HepG2 (cell line): ENCODE measurements at regions not wholly inside any gene's neighbourhood (a gene's known extent, or its start where the extent isn't known, plus 50 kb on each side); places are given as distances from the start of the nearest gene placed in this dataset.

Experiments
- ATAC-seq: fragments of 200-7000 bp; cut with Tn5 transposase; 3 replicates; pipeline ENCODE4 v1.9.1; 2020; ENCODE audit warnings: mild to moderate bottlenecking, moderate library complexity
- BruUV-seq: library from RNA; stranded (reverse); fragments of 400-500 nt; replicated peaks from 2 replicates; lab custom pipeline; 2021; lab: Mats Ljungman, UMichigan
- CTCF ChIA-PET: fragments of 300-600 bp; formaldehyde crosslinking; extraction: SDS; loops from one replicate; lab custom pipeline; 2021; ENCODE audit warnings: low total read pairs, inconsistent platforms, low intra/inter-chr PET ratio; lab: Yijun Ruan, JAX
- POLR2A ChIA-PET: fragments of 350-600 bp; sonication (Branson Sonifier 250); formaldehyde crosslinking; loops from one replicate; lab custom pipeline; 2020; ENCODE audit warnings: antibody characterized with exemption, inconsistent platforms; lab: Yijun Ruan, JAX
- DNase-seq: peaks from one replicate; pipeline ENCODE4 v3.0.0-alpha.2; 2015; ENCODE audit warnings: low spot score
- FAIRE-seq: peaks from 3 replicates; lab custom pipeline; 2011; peaks lifted over from hg19 to GRCh38; lab: Jason Lieb, UNC
- H2AFZ ChIP-seq: one replicate; pipeline ENCODE4 v1.6.1; 2011; ENCODE audit warnings: low read length, inconsistent platforms
- H3K27ac ChIP-seq: fragments of 300-600 bp; 3 replicates; pipeline ENCODE4 v1.8.0; 2011; ENCODE audit warnings: mixed run types, mild to moderate bottlenecking, mixed read lengths, low read length, inconsistent platforms; ENCODE audit not compliant: insufficient read depth; ENCODE audit errors: extremely low read length
- H3K27me3 ChIP-seq, 2 experiments: fragments of 200-600 bp in 1 of 2; 2 replicates in 1 of 2; 3 replicates in 1 of 2; pipeline versions ENCODE4 v1.6.0 to v1.8.0; 2011; ENCODE audit warnings: low read length in 2 of 2, mild to moderate bottlenecking in 2 of 2, moderate library complexity in 2 of 2, inconsistent platforms in 1 of 2; ENCODE audit not compliant: insufficient read depth in 2 of 2, control insufficient read depth in 1 of 2
- H3K36me3 ChIP-seq, 2 experiments: fragments of 200-600 bp in 1 of 2; replicated peaks in 1 of 2; 2 replicates in 1 of 2; 3 replicates in 1 of 2; pipeline versions ENCODE4 v1.5.1 to v1.8.0; 2011; ENCODE audit warnings: low read length in 2 of 2, inconsistent platforms in 1 of 2; ENCODE audit not compliant: insufficient read depth in 2 of 2, control insufficient read depth in 1 of 2
- H3K4me1 ChIP-seq: 2 replicates; pipeline ENCODE4 v1.5.1; 2012; ENCODE audit warnings: low read length, inconsistent platforms; ENCODE audit not compliant: insufficient read depth
- H3K4me2 ChIP-seq: 2 replicates; pipeline ENCODE4 v1.6.0; 2011; ENCODE audit warnings: low read depth, low read length, inconsistent platforms
- H3K4me3 ChIP-seq, 3 experiments: fragments of 200-600 bp in 1 of 3; sonication (generic), shearing (Covaris generic) in 1 of 3; replicated peaks in 1 of 3; 2 replicates each; pipeline ENCODE4 v1.5.1; 2011 to 2016; ENCODE audit warnings: low read length in 3 of 3, inconsistent platforms in 2 of 3, low read depth in 2 of 3, mild to moderate bottlenecking in 2 of 3, control low read depth in 1 of 3, mixed read lengths in 1 of 3; ENCODE audit not compliant: insufficient read depth in 1 of 3
- H3K79me2 ChIP-seq: one replicate; pipeline ENCODE4 v1.6.1; 2011; ENCODE audit warnings: low read length, inconsistent platforms; ENCODE audit not compliant: insufficient read depth
- H3K9ac ChIP-seq: 2 replicates; pipeline ENCODE4 v1.6.0; 2011; ENCODE audit warnings: mild to moderate bottlenecking, low read depth, low read length, inconsistent platforms; ENCODE audit not compliant: insufficient read depth
- H3K9me3 ChIP-seq: 2 replicates; pipeline ENCODE4 v1.5.1; 2012; ENCODE audit warnings: mild to moderate bottlenecking, low read length
- H4K20me1 ChIP-seq: 2 replicates; pipeline ENCODE4 v1.6.0; 2011; ENCODE audit warnings: inconsistent platforms, mild to moderate bottlenecking, low read length, moderate library complexity; ENCODE audit not compliant: insufficient read depth
- EP300 ChIP-seq, 3 experiments: sonication (generic) in 1 of 3; formaldehyde crosslinking in 1 of 3; IDR thresholded peaks; 2 replicates each; pipeline versions ENCODE4 v1.5.1 to v1.6.1; 2011 to 2020; ENCODE audit warnings: low read depth in 2 of 3, low read length in 2 of 3, borderline replicate concordance in 1 of 3, improper control_type of control experiment in 1 of 3, mild to moderate bottlenecking in 1 of 3, missing genetic modification reagents in 1 of 3, moderate library complexity in 1 of 3
- HES4 ChIP-seq: sonication (generic); formaldehyde crosslinking; IDR thresholded peaks from 2 replicates; pipeline ENCODE4 v1.9.0; 2021; ENCODE audit warnings: mild to moderate bottlenecking, missing genetic modification reagents, borderline replicate concordance
- HIVEP1 ChIP-seq: sonication (generic); formaldehyde crosslinking; IDR thresholded peaks from 2 replicates; pipeline ENCODE4 v1.4.0; 2020; ENCODE audit warnings: mild to moderate bottlenecking, missing genetic modification reagents
- PHF5A ChIP-seq: IDR thresholded peaks from one replicate; pipeline ENCODE4 v1.6.1; 2018; ENCODE audit warnings: low read depth, missing genetic modification reagents; ENCODE audit not compliant: unreplicated experiment
- REXO4 ChIP-seq: sonication (generic); formaldehyde crosslinking; IDR thresholded peaks from 2 replicates; pipeline ENCODE4 v1.8.0; 2022; ENCODE audit warnings: missing genetic modification reagents, mild to moderate bottlenecking, borderline replicate concordance
- SAFB2 ChIP-seq: sonication (generic); formaldehyde crosslinking; IDR thresholded peaks from 2 replicates; pipeline ENCODE4 v1.5.1; 2020; ENCODE audit warnings: missing genetic modification reagents, low read depth, mild to moderate bottlenecking, borderline replicate concordance
- SMC3 ChIP-seq: IDR thresholded peaks from 2 replicates; pipeline ENCODE4 v1.6.1; 2011; ENCODE audit warnings: low read length, improper control_type of control experiment
- SRSF9 ChIP-seq: fragments of 200-400 bp; formaldehyde crosslinking; IDR thresholded peaks from 2 replicates; pipeline ENCODE4 v1.6.1; 2018; ENCODE audit warnings: borderline replicate concordance, mild to moderate bottlenecking, low read depth, low read length; ENCODE audit not compliant: insufficient read depth, poor library complexity, severe bottlenecking
- TGIF2 ChIP-seq: IDR thresholded peaks from 2 replicates; pipeline ENCODE4 v1.6.1; 2016; ENCODE audit warnings: control low read depth, missing compliant biosample characterization
- ZNF672 ChIP-seq: sonication (generic); formaldehyde crosslinking; IDR thresholded peaks from 2 replicates; pipeline ENCODE4 v1.8.1; 2022; ENCODE audit warnings: missing genetic modification reagents
- ZNF724P ChIP-seq: sonication (generic); formaldehyde crosslinking; IDR thresholded peaks from 2 replicates; pipeline ENCODE4 v1.8.0; 2022; ENCODE audit warnings: missing genetic modification reagents, borderline replicate concordance
- WGBS: methylation state at CpG from one replicate; pipeline ENCODE4 v1.1.6; 2017; ENCODE audit warnings: low lambda C conversion rate; 5-methylcytosine and 5-hydroxymethylcytosine counted together
- in situ Hi-C: cut with HindIII; loops from 2 replicates; pipeline ENCODE4 v1.10.0; 2017; ENCODE audit warnings: low pct_unique_long_range_greater_than_20kb; ENCODE audit not compliant: extremely low pct_ligation_motif_present
- intact Hi-C: fragments of 100-400 bp; cut with micrococcal nuclease; formaldehyde crosslinking; loops from one replicate; pipeline ENCODE4 v1.10.0; 2022; ENCODE audit not compliant: unreplicated experiment
- TF ChIP-seq, protein P1 (sequence below): sonication (generic); formaldehyde crosslinking; IDR thresholded peaks from 2 replicates; pipeline ENCODE4 v1.5.0; 2020; ENCODE audit warnings: mild to moderate bottlenecking, missing genetic modification reagents, borderline replicate concordance
- TF ChIP-seq, protein P2 (sequence below): sonication (generic); formaldehyde crosslinking; IDR thresholded peaks from 2 replicates; pipeline ENCODE4 v1.5.1; 2020; ENCODE audit warnings: mild to moderate bottlenecking, missing genetic modification reagents, moderate library complexity
- TF ChIP-seq, protein P3 (sequence below): IDR thresholded peaks from 2 replicates; pipeline ENCODE4 v1.6.1; 2016; ENCODE audit warnings: missing compliant biosample characterization, missing genetic modification reagents, borderline replicate concordance

DNA sequence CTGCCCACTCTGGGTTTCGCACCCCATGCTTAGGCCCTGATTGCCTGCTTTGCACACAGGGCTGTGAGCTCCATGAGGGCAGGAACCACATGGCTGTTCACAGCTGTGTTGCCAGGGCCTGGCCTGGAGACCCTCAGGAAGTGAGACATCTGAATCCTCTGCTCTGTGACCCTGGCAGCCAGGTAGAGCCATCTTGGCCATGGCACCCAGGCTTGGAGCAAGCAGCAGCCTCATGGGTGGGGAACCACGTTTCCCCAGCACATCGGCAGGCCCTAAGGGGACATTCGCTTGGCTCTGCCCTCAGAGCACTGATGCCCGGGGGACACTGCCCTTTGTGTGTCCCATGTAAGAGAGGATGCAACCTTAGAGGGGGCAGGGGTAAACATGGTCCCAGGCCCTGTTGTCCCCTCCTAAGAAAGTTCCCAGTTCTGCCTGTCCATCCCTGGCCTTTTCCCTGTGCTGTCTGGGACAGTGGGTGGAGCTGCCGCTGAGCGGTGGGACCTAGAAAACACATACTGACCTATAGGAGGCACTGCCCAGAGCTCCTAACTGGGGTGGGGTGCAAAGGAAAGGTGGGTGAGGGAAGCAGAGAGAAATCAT, 144.1 kb upstream of the IER5L start:
- DNase-seq: no peak
- ATAC-seq: no peak
- Histone ChIP-seq H3K79me2 (no peaks in the 10 kb centered on the region), H3K27me3 (no peaks in the 10 kb centered on the region), H4K20me1 (no peaks in the 10 kb centered on the region), H2AFZ (no peak overlapping the region), H3K27ac (no peak overlapping the region), H3K4me1 (peaks cover 98% of the 10 kb centered on the region), H3K9me3 (no peaks in the 10 kb centered on the region), H3K9ac (no peak overlapping the region), H3K4me3 (no peak overlapping the region), H3K36me3 (no peaks in the 10 kb centered on the region), H3K4me2 (no peak overlapping the region)
- ChIA-PET POLR2A (interaction anchor here (4.2 kb wide), 1 partner anchor 12 kb away, joined by 31 read pairs; no protein-coding TSS in a partner anchor), CTCF (no interaction called here)
- 89% methylated on average over 3 of the region's 7 CpGs for WGBS
- FAIRE-seq: no peak
- BruUV-seq: no TSS peak
- intact Hi-C loops: no loop called here
- in situ Hi-C loops: no loop called here
- TF ChIP-seq ZNF672 (CRISPR knock-in tag) (no peak), ZNF724P (CRISPR knock-in tag) (no peak), REXO4 (no peak), HES4 (CRISPR knock-in tag) (no peak), TGIF2 (CRISPR knock-in tag) (no peak), SMC3 (no peak), EP300 (IDR thresholded peaks at IDR 0.05; ENCODE audit: low read depth in 2 of 2, low read length in 2 of 2) (no peak), EP300 (CRISPR knock-in tag; IDR thresholded peaks at IDR 0.05; ENCODE audit: borderline replicate concordance) (no peak), PHF5A (CRISPR knock-in tag) (no peak), SRSF9 (no peak), SAFB2 (CRISPR knock-in tag) (no peak), HIVEP1 (CRISPR knock-in tag) (peak; percentile 46; the same call in 1 of the 2 replicates)
- TF ChIP-seq, protein P1, sequence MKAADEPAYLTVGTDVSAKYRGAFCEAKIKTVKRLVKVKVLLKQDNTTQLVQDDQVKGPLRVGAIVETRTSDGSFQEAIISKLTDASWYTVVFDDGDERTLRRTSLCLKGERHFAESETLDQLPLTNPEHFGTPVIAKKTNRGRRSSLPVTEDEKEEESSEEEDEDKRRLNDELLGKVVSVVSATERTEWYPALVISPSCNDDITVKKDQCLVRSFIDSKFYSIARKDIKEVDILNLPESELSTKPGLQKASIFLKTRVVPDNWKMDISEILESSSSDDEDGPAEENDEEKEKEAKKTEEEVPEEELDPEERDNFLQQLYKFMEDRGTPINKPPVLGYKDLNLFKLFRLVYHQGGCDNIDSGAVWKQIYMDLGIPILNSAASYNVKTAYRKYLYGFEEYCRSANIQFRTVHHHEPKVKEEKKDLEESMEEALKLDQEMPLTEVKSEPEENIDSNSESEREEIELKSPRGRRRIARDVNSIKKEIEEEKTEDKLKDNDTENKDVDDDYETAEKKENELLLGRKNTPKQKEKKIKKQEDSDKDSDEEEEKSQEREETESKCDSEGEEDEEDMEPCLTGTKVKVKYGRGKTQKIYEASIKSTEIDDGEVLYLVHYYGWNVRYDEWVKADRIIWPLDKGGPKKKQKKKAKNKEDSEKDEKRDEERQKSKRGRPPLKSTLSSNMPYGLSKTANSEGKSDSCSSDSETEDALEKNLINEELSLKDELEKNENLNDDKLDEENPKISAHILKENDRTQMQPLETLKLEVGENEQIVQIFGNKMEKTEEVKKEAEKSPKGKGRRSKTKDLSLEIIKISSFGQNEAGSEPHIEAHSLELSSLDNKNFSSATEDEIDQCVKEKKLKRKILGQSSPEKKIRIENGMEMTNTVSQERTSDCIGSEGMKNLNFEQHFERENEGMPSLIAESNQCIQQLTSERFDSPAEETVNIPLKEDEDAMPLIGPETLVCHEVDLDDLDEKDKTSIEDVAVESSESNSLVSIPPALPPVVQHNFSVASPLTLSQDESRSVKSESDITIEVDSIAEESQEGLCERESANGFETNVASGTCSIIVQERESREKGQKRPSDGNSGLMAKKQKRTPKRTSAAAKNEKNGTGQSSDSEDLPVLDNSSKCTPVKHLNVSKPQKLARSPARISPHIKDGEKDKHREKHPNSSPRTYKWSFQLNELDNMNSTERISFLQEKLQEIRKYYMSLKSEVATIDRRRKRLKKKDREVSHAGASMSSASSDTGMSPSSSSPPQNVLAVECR: no peak
- TF ChIP-seq, protein P2, sequence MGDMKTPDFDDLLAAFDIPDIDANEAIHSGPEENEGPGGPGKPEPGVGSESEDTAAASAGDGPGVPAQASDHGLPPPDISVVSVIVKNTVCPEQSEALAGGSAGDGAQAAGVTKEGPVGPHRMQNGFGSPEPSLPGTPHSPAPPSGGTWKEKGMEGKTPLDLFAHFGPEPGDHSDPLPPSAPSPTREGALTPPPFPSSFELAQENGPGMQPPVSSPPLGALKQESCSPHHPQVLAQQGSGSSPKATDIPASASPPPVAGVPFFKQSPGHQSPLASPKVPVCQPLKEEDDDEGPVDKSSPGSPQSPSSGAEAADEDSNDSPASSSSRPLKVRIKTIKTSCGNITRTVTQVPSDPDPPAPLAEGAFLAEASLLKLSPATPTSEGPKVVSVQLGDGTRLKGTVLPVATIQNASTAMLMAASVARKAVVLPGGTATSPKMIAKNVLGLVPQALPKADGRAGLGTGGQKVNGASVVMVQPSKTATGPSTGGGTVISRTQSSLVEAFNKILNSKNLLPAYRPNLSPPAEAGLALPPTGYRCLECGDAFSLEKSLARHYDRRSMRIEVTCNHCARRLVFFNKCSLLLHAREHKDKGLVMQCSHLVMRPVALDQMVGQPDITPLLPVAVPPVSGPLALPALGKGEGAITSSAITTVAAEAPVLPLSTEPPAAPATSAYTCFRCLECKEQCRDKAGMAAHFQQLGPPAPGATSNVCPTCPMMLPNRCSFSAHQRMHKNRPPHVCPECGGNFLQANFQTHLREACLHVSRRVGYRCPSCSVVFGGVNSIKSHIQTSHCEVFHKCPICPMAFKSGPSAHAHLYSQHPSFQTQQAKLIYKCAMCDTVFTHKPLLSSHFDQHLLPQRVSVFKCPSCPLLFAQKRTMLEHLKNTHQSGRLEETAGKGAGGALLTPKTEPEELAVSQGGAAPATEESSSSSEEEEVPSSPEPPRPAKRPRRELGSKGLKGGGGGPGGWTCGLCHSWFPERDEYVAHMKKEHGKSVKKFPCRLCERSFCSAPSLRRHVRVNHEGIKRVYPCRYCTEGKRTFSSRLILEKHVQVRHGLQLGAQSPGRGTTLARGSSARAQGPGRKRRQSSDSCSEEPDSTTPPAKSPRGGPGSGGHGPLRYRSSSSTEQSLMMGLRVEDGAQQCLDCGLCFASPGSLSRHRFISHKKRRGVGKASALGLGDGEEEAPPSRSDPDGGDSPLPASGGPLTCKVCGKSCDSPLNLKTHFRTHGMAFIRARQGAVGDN (CRISPR knock-in tag): peak; percentile 26; the same call in 1 of the 2 replicates
- TF ChIP-seq, protein P3, sequence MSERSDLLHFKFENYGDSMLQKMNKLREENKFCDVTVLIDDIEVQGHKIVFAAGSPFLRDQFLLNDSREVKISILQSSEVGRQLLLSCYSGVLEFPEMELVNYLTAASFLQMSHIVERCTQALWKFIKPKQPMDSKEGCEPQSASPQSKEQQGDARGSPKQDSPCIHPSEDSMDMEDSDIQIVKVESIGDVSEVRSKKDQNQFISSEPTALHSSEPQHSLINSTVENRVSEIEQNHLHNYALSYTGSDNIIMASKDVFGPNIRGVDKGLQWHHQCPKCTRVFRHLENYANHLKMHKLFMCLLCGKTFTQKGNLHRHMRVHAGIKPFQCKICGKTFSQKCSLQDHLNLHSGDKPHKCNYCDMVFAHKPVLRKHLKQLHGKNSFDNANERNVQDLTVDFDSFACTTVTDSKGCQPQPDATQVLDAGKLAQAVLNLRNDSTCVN: no peak
